HUES6 (cell line): ENCODE measurements at regions not wholly inside any gene's neighbourhood (a gene's known extent, or its start where the extent isn't known, plus 50 kb on each side); places are given as distances from the start of the nearest gene placed in this dataset.
A peak's percentile ranks its signal among the peaks of the same experiment; 100 is the strongest.

ENCODE experiments used
- H3K27ac ChIP-seq: 2 replicates; pipeline ENCODE4 v1.7.0; 2013; ENCODE audit warnings: low read depth, mild to moderate bottlenecking, low read length, inconsistent platforms
- H3K27me3 ChIP-seq: 2 replicates; pipeline ENCODE4 v1.6.1; 2013; ENCODE audit warnings: low read length; ENCODE audit not compliant: control insufficient read depth, insufficient read depth
- H3K36me3 ChIP-seq: 2 replicates; pipeline ENCODE4 v1.6.1; 2013; ENCODE audit warnings: low read length; ENCODE audit not compliant: control insufficient read depth, insufficient read depth
- H3K4me1 ChIP-seq: 2 replicates; pipeline ENCODE4 v1.6.1; 2013; ENCODE audit warnings: low read length; ENCODE audit not compliant: control insufficient read depth, insufficient read depth
- H3K4me3 ChIP-seq: 2 replicates; pipeline ENCODE4 v1.5.1; 2013; ENCODE audit warnings: low read depth, low read length
- H3K9ac ChIP-seq: one replicate; pipeline ENCODE4 v1.6.1; 2013; ENCODE audit warnings: mild to moderate bottlenecking, low read length
- H3K9me3 ChIP-seq: 2 replicates; pipeline ENCODE4 v1.6.1; 2013; ENCODE audit warnings: low read depth, low read length; ENCODE audit not compliant: control insufficient read depth, insufficient read depth

DNA sequence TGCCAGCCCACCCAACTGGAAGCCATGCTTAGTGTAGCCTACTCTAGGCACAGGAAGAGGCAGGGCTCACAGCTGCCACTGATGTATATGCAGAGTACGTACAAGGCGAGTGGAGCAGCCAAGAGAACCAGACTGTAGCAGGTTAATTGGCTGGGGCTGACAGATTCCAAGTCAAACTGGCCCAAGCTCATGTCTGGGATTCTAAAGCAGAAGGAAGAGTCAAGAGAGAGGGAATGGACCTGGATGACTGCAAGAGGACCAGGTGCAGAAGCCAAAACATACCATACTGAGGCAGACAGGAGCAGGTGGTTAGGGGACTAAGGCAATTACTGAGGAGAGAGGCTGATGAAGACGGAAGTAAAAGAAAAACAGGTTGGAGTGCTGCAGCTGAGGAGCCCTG lies 51.3 kb upstream of the LRRN2 start:
- peaks cover 3% of the 10 kb centered on the region for H3K4me1 ChIP-seq
- no peak overlapping the region for H3K4me3 ChIP-seq
- H3K9me3 ChIP-seq, result peaks cover 8% of the 10 kb centered on the region; the same call in 1 of the 2 replicates
- H3K27me3 ChIP-seq, result no peaks in the 10 kb centered on the region
- no peak overlapping the region for H3K27ac ChIP-seq
- no peak overlapping the region for H3K9ac ChIP-seq
- H3K36me3 ChIP-seq, result no peaks in the 10 kb centered on the region

GRCh38 chr1:204738506-204738905 lies 53.0 kb upstream of the LRRN2 start:
- Histone ChIP-seq H3K27ac (no peak overlapping the region), H3K9me3 (peaks cover 8% of the 10 kb centered on the region; the same call in 1 of the 2 replicates), H3K4me1 (0 out of 2 replicates have a peak, but pooled peaks cover 6% of the 10 kb centered on the region), H3K27me3 (no peaks in the 10 kb centered on the region), H3K4me3 (no peak overlapping the region), H3K36me3 (no peaks in the 10 kb centered on the region), H3K9ac (no peak overlapping the region)

DNA sequence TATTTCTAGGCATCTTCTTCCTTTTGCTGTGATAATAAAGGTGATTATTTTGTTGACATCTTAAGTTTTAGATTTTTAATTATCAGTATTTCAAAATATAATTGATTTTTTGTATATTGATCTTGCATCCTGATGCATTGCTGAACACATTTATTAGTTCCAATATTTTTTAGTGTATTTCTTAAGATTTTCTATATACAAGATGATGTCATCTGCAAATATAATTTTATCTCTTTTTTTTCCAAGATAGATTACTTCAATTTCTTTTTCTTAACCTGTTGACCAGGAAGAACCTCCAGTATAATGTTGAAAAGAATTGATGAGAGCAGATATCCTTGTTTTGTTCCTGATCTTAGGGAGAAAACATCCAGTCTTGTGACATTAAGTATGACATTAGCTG lies 54.8 kb upstream of the LRRN2 start:
- no peaks in the 10 kb centered on the region for H3K27me3 ChIP-seq
- no peak overlapping the region for H3K4me3 ChIP-seq
- no peaks in the 10 kb centered on the region for H3K36me3 ChIP-seq
- H3K27ac ChIP-seq, result no peak overlapping the region
- H3K9me3 ChIP-seq, result peaks cover 8% of the 10 kb centered on the region; the same call in 1 of the 2 replicates
- 0 out of 2 replicates have a peak, but pooled peaks cover 6% of the 10 kb centered on the region for H3K4me1 ChIP-seq
- H3K9ac ChIP-seq, result no peak overlapping the region

DNA sequence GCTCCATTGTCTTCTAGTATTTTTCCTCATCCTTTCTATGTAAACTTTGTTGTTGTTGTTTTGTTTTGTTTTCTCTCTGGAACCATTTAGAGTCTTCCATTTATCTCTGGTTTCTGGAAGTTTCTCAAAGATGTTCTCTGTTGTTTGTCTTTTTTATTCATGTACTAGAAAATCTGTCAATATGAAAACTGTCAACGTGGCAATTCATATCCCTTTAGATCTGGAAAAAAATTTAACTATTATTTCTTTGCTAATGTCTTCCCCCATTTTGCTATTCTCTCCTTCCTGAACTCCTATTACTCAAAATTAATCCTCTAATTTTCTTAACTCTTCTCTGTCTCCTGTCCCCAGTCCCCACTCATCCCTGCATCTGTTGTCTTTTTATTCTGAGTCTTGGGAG lies 55.9 kb upstream of the LRRN2 start:
- Histone ChIP-seq H3K27me3 (no peaks in the 10 kb centered on the region), H3K9me3 (peaks cover 8% of the 10 kb centered on the region; the same call in 1 of the 2 replicates), H3K4me1 (0 out of 2 replicates have a peak, but pooled peaks cover 6% of the 10 kb centered on the region), H3K36me3 (no peaks in the 10 kb centered on the region), H3K9ac (no peak overlapping the region), H3K27ac (no peak overlapping the region), H3K4me3 (no peak overlapping the region)

GRCh38 chr1:204742676-204743251 lies 57.2 kb upstream of the LRRN2 start:
- Histone ChIP-seq H3K36me3 (no peaks in the 10 kb centered on the region), H3K27me3 (no peaks in the 10 kb centered on the region), H3K9me3 (peaks cover 8% of the 10 kb centered on the region; the same call in 1 of the 2 replicates), H3K4me1 (0 out of 2 replicates have a peak, but pooled peaks cover 6% of the 10 kb centered on the region), H3K27ac (no peak overlapping the region), H3K9ac (no peak overlapping the region), H3K4me3 (no peak overlapping the region)

DNA sequence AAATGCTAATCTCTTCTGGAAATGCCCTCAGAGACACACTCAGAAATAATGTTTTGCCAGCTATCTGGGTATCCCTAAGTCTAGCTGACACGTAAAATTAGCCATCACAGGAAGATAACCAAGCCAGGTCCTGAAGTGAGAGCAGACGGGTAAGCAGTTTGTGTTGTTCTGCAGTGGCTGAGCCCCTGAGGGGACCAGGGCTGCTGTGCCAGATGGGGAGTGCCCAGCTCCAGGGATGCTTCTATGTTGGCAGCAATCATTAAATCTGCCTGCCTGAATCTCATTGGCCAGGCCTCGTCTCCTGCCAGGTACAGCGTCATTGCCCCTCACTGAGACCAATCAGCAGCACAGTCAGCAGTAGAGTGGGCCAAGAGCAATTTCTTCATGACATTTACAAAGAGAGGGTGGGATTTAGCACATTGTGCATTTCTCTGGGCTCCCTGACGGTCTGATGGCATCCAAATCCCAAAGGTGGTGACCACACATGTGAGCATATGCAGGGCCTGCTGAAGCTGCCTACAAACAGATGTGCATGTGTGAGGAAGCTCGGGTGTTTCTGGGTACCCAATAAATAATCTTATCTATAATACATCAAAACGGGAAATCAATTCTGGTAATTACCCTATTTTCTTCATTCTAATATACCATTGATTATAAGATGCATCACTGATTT lies 58.7 kb upstream of the LRRN2 start:
- no peaks in the 10 kb centered on the region for H3K36me3 ChIP-seq
- H3K9ac ChIP-seq, result no peak overlapping the region
- H3K27ac ChIP-seq, result no peak overlapping the region
- peaks cover 6% of the 10 kb centered on the region; the same call in 1 of the 2 replicates for H3K4me1 ChIP-seq
- no peak overlapping the region for H3K4me3 ChIP-seq
- no peaks in the 10 kb centered on the region for H3K9me3 ChIP-seq
- H3K27me3 ChIP-seq, result no peaks in the 10 kb centered on the region

DNA sequence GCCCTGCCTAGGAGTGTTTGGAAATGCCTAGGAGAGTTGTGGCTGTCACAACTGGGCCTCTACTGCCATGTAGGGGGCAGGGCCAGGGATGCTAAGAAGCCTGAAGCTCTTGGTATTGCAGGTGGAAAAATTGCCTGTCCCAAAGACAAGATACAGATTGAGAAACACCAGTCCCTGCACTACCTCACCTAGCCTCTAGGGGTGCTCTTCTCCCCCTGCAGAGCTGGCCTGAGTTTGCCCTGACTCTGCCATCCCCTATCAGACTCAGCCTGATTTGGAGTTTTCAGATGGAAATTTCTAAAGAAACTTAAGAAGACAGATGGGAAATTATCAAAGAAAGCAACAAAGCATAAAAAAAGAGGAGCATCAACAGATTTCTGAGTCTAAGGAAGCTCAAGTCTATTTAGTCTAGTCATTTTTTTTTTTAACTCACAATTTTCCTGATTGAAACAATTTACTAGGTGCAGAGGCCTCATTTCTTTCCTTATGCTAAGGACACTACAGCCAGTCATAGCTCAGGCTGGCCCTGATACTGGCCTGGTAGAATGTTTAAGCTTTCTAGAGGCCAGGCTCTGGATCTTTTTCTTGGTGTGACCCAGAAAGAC lies 61.4 kb upstream of the LRRN2 start:
- Histone ChIP-seq H3K36me3 (no peaks in the 10 kb centered on the region), H3K9ac (no peak overlapping the region), H3K4me1 (peaks cover 16% of the 10 kb centered on the region), H3K27ac (no peak overlapping the region), H3K4me3 (no peak overlapping the region), H3K9me3 (no peaks in the 10 kb centered on the region), H3K27me3 (0 out of 2 replicates have a peak, but pooled peaks cover 3% of the 10 kb centered on the region)

GRCh38 chr1:204751480-204751879 lies 65.9 kb upstream of the LRRN2 start:
- Histone ChIP-seq H3K27me3 (0 out of 2 replicates have a peak, but pooled peaks cover 3% of the 10 kb centered on the region), H3K36me3 (no peaks in the 10 kb centered on the region), H3K4me3 (peak overlapping the region; percentile 42), H3K27ac (no peak overlapping the region), H3K4me1 (peaks cover 10% of the 10 kb centered on the region), H3K9ac (no peak overlapping the region), H3K9me3 (no peaks in the 10 kb centered on the region)

- Histone ChIP-seq H3K36me3 (no peaks in the 10 kb centered on the region), H3K9ac (no peak overlapping the region), H3K4me3 (peak overlapping the region; percentile 42), H3K4me1 (peaks cover 10% of the 10 kb centered on the region), H3K27me3 (0 out of 2 replicates have a peak, but pooled peaks cover 3% of the 10 kb centered on the region), H3K27ac (no peak overlapping the region), H3K9me3 (no peaks in the 10 kb centered on the region)
Observed at GRCh38 chr1:204751883-204752687, 66.5 kb upstream of the LRRN2 start.

DNA sequence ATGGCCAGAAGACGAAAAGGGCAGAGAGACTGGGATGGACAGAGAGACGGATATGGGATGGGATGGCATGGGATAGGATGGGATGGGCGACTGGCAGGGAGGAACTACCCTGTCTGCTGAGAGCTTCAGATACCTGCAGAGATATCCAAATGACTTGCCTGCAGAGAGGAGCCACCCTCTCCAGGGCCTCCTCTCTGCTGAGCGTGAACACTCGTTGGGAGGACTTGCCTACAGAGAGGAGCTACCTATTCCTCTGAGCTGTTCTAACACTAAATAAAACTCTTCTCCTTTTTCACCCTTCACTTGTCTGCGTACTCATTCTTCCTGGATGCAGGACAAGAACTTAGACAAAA lies 67.1 kb upstream of the LRRN2 start:
- H3K27ac ChIP-seq, result no peak overlapping the region
- no peak overlapping the region for H3K4me3 ChIP-seq
- no peaks in the 10 kb centered on the region for H3K9me3 ChIP-seq
- 0 out of 2 replicates have a peak, but pooled peaks cover 3% of the 10 kb centered on the region for H3K27me3 ChIP-seq
- peaks cover 10% of the 10 kb centered on the region for H3K4me1 ChIP-seq
- H3K9ac ChIP-seq, result no peak overlapping the region
- H3K36me3 ChIP-seq, result no peaks in the 10 kb centered on the region
